Osteocyte (in vitro differentiated cells): ENCODE measurements at regions not wholly inside any gene's neighbourhood (a gene's known extent, or its start where the extent isn't known, plus 50 kb on each side); places are given as distances from the start of the nearest gene placed in this dataset.

ENCODE experiments used
- DNase-seq: peaks from one replicate; pipeline ENCODE4 v3.0.0; 2021; ENCODE audit warnings: mixed read lengths; ENCODE audit not compliant: unreplicated experiment; ENCODE audit errors: extremely low spot score
- H3K27ac Mint-ChIP-seq: one replicate; pipeline ENCODE4 v1.8.0; 2021; ENCODE audit warnings: mild to moderate bottlenecking, mixed read lengths; ENCODE audit not compliant: unreplicated experiment
- H3K27me3 Mint-ChIP-seq: one replicate; pipeline ENCODE4 v1.8.0; 2021; ENCODE audit warnings: mixed read lengths; ENCODE audit not compliant: unreplicated experiment
- H3K36me3 Mint-ChIP-seq: one replicate; pipeline ENCODE4 v1.8.0; 2021; ENCODE audit warnings: mixed read lengths; ENCODE audit not compliant: unreplicated experiment
- H3K4me1 Mint-ChIP-seq: one replicate; pipeline ENCODE4 v1.8.0; 2021; ENCODE audit warnings: mixed read lengths; ENCODE audit not compliant: unreplicated experiment
- H3K4me3 Mint-ChIP-seq: one replicate; pipeline ENCODE4 v1.8.0; 2021; ENCODE audit warnings: mild to moderate bottlenecking, moderate library complexity, mixed read lengths; ENCODE audit not compliant: unreplicated experiment
- H3K9me3 Mint-ChIP-seq: one replicate; pipeline ENCODE4 v1.8.0; 2021; ENCODE audit warnings: mixed read lengths; ENCODE audit not compliant: unreplicated experiment
- TF ChIP-seq, protein P1 (sequence below): fragments of 200-600 bp; sonication (generic); IDR thresholded peaks from 2 replicates; pipeline ENCODE4 v1.5.0; 2021; ENCODE audit warnings: antibody characterized with exemption, mild to moderate bottlenecking, moderate library complexity

DNA sequence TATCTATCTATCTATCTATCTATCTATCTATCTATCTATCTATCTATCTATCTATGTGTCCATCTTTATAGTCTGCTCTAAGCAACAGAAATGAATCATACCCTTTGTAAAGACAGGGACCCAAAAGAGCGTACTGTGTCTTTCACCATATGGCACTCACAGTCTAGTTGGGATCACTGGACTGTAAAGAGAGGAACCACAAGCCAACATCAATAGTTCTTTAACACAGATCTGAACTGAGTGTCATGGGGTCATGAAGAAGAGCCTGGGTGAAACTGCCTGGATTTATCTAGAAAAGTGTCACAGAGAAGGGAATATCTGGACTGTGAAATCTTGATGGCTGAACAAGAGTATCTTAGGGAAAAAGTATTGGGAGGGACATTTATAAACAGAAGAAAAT, 619.1 kb upstream of the SOX9 start:
- H3K9me3 Mint-ChIP-seq, result no peaks in the 10 kb centered on the region
- no peaks in the 10 kb centered on the region for H3K36me3 Mint-ChIP-seq
- peaks cover 10% of the 10 kb centered on the region for H3K27me3 Mint-ChIP-seq
- H3K4me3 Mint-ChIP-seq, result no peak overlapping the region
- H3K27ac Mint-ChIP-seq, result no peak overlapping the region
- TF ChIP-seq, protein P1, sequence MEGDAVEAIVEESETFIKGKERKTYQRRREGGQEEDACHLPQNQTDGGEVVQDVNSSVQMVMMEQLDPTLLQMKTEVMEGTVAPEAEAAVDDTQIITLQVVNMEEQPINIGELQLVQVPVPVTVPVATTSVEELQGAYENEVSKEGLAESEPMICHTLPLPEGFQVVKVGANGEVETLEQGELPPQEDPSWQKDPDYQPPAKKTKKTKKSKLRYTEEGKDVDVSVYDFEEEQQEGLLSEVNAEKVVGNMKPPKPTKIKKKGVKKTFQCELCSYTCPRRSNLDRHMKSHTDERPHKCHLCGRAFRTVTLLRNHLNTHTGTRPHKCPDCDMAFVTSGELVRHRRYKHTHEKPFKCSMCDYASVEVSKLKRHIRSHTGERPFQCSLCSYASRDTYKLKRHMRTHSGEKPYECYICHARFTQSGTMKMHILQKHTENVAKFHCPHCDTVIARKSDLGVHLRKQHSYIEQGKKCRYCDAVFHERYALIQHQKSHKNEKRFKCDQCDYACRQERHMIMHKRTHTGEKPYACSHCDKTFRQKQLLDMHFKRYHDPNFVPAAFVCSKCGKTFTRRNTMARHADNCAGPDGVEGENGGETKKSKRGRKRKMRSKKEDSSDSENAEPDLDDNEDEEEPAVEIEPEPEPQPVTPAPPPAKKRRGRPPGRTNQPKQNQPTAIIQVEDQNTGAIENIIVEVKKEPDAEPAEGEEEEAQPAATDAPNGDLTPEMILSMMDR, result no peak
- no peak for DNase-seq
- peaks cover 5% of the 10 kb centered on the region for H3K4me1 Mint-ChIP-seq

DNA sequence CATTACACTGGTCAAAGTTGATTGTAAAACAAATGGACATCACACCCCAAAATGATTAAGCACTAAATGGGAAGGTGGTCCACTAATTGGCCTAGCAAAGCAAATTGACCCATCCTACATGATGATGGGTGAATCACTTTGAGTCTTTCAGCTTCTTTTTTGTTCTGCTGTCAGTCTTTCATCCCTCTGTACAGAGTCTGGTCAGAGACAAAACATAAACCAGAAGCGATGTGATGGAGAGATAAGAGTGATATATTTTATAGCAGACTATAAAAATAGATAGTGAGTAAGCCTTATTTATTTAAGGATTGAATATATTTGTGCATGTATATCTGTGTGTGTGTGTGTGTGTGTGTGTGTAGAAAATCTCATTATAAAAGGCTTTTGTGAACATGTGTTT, 618.4 kb upstream of the SOX9 start:
- Mint-ChIP-seq H3K9me3 (no peaks in the 10 kb centered on the region), H3K36me3 (no peaks in the 10 kb centered on the region), H3K4me3 (no peak overlapping the region), H3K4me1 (peaks cover 5% of the 10 kb centered on the region), H3K27me3 (peaks cover 10% of the 10 kb centered on the region), H3K27ac (no peak overlapping the region)
- TF ChIP-seq, protein P1, result no peak
- no peak for DNase-seq

DNA sequence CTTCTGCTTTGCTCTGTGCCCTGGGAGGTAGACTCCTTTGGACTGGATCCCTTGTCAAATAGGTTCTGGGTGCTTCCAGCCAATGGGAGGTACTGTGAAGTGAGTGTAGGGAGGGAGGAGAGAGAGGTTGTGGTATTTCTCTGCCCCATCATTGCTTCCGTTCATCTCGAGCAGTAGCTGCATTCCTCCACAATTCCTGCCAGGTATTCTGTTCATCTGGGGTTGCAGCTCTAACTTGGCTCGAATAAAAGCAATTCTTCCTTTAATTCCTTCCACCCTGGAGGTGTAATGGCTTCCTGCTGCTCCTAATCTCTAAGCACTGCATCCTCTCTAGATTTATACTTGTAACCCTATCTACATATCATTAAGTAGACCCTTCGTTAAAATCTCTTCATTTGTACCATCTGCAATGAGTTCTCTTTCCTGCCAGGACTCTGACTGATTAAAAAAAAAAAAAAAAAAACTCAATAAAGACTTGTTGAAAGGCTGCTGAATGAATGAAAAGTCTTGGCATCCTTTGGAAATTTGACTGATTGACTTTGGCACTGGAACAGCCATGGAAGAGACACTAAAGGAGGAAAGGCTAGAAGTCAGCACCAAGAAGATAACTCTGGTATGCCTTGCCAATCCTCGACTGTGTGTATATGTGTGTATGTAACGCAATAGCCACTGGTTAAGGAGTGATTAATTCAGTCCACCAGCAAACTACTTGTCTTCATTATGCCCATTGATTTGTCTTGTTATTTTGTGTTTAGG, 616.9 kb upstream of the SOX9 start:
- DNase-seq, result no peak
- H3K27ac Mint-ChIP-seq, result no peak overlapping the region
- no peaks in the 10 kb centered on the region for H3K9me3 Mint-ChIP-seq
- H3K4me1 Mint-ChIP-seq, result peaks cover 7% of the 10 kb centered on the region
- H3K4me3 Mint-ChIP-seq, result no peak overlapping the region
- TF ChIP-seq, protein P1, result no peak
- H3K36me3 Mint-ChIP-seq, result no peaks in the 10 kb centered on the region
- H3K27me3 Mint-ChIP-seq, result peaks cover 14% of the 10 kb centered on the region

DNA sequence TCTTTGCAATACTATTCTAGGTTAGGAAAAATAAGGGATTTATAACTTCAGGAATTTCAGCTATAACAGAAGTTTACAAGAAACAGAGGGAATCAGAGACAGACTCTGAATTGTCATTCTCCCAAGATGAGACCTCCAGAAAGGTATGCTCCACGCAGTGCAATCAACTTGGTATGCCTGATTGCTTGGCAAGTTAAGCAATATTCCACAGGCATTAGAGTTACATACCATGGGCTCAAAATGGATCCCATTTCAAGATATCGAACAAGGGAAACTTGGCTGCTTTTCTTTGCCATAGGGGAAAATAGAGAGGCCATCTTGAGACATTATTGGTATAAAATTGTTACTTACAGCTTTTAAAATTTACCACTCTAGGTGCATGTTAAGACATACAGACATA, 615.6 kb upstream of the SOX9 start:
- Mint-ChIP-seq H3K36me3 (no peaks in the 10 kb centered on the region), H3K27me3 (peaks cover 14% of the 10 kb centered on the region), H3K9me3 (no peaks in the 10 kb centered on the region), H3K4me3 (no peak overlapping the region), H3K27ac (no peak overlapping the region), H3K4me1 (peaks cover 10% of the 10 kb centered on the region)
- DNase-seq, result no peak
- TF ChIP-seq, protein P1, result no peak

DNA sequence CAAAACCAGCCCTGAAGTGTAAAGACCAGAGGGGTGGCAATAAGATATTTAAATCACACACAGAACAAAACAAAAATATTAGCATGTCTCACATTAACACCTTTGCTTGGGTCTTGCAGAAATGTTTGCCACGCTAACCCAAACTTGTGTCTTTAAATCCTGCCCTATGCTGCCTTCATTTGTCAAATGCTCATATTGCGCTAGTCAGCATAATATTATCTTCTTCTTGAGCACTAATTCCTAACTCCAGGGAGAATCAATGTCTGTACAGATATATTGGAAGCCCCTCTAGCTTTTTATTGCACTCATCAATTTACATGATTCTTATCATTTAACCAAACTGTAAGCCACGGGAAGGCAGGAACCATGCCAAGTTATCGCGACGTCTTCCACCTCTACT, 614.8 kb upstream of the SOX9 start:
- Mint-ChIP-seq H3K4me1 (peaks cover 10% of the 10 kb centered on the region), H3K9me3 (no peaks in the 10 kb centered on the region), H3K36me3 (no peaks in the 10 kb centered on the region), H3K4me3 (no peak overlapping the region), H3K27me3 (peaks cover 14% of the 10 kb centered on the region), H3K27ac (no peak overlapping the region)
- TF ChIP-seq, protein P1, result no peak
- DNase-seq, result no peak
